HUES48 (cell line): ENCODE measurements at regions not wholly inside any gene's neighbourhood (a gene's known extent, or its start where the extent isn't known, plus 50 kb on each side); places are given as distances from the start of the nearest gene placed in this dataset.

Source experiments
- H3K27ac ChIP-seq: one replicate; pipeline ENCODE4 v1.7.0; 2013; ENCODE audit warnings: low read depth, low read length, inconsistent platforms
- H3K27me3 ChIP-seq: 2 replicates; pipeline ENCODE4 v1.6.1; 2013; ENCODE audit warnings: mild to moderate bottlenecking, low read length; ENCODE audit not compliant: control insufficient read depth, insufficient read depth
- H3K36me3 ChIP-seq: 2 replicates; pipeline ENCODE4 v1.6.1; 2013; ENCODE audit warnings: low read length; ENCODE audit not compliant: control insufficient read depth, insufficient read depth
- H3K4me1 ChIP-seq: 2 replicates; pipeline ENCODE4 v1.6.1; 2013; ENCODE audit warnings: mild to moderate bottlenecking, low read length; ENCODE audit not compliant: control insufficient read depth, insufficient read depth
- H3K4me3 ChIP-seq: 2 replicates; pipeline ENCODE4 v1.5.1; 2013; ENCODE audit warnings: mild to moderate bottlenecking, low read depth, low read length
- H3K9ac ChIP-seq: 2 replicates; pipeline ENCODE4 v1.6.1; 2013; ENCODE audit warnings: mild to moderate bottlenecking, low read depth, low read length, moderate library complexity
- H3K9me3 ChIP-seq: 2 replicates; pipeline ENCODE4 v1.6.1; 2013; ENCODE audit warnings: low read length; ENCODE audit not compliant: control insufficient read depth, insufficient read depth

DNA sequence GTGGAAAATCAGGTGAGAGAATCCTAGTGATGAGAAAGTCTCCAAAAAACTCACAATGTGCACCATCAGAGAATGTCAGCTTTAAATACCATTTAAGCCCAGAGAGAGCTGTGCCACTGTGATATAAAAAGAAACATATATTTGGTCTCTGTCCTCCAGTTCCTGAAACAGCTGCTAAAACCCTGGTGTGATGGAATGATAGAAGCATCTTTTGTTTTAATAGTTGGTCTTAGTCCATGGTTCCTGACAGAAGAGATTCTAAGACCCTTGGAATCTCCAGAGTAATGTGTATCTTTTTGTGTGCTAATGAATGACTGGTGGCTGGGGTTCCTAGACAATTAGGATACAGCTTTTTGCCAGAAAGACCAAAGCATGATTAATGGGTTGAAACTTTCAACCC is 302.8 kb upstream of the B3GALT2 start:
- Histone ChIP-seq H3K4me3 (no peak overlapping the region), H3K9me3 (no peaks in the 10 kb centered on the region), H3K27me3 (no peaks in the 10 kb centered on the region), H3K27ac (no peak overlapping the region), H3K4me1 (no peaks in the 10 kb centered on the region), H3K36me3 (no peaks in the 10 kb centered on the region), H3K9ac (no peak overlapping the region)

DNA sequence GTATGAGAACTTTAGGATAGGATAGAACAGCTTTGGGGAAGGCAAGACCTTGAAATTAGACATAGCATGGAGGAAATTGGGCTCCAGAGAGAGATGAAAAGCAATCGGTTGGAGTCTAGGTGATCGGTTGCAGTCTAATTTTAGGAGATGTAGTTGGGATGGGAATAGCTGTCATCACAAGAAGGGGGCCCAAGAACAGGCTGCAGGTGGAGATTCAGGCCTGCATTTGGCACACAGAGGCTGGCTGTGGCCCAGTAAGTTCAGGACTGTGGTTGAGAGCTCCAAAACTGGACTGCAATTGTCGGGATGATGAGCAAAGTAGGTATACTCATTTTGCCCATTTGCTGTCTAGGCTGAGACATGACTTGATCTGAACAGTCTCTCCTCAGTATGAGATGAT is 301.3 kb upstream of the B3GALT2 start:
- Histone ChIP-seq H3K4me1 (no peaks in the 10 kb centered on the region), H3K27me3 (no peaks in the 10 kb centered on the region), H3K27ac (no peak overlapping the region), H3K9ac (no peak overlapping the region), H3K9me3 (no peaks in the 10 kb centered on the region), H3K4me3 (no peak overlapping the region), H3K36me3 (no peaks in the 10 kb centered on the region)

DNA sequence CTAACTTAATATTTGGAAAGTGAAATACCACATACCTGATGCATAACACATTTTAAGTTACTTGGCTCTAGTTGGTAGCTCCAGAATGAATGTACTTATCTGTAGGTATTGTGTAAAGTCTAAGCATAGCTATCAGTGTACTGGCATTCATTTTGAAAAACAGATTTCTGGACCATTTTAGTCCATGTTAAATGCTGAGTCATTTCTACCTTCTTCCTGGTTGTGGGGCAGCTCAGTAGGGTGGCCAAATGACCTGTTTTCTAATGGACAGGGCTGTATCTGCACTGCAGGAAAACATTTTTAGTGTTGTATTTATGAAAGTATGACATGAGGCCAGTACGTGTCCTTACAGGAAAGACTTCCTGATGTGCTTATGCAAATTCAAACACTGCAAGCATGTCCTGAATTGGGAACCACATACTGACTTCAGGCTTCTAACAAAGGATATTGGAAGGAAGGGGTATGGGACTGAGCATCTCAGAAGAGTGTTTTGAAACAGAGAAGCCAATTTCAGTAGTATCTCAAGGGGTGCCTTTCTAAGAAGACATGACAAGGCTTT is 300.3 kb upstream of the B3GALT2 start:
- Histone ChIP-seq H3K27me3 (no peaks in the 10 kb centered on the region), H3K9ac (no peak overlapping the region), H3K36me3 (no peaks in the 10 kb centered on the region), H3K4me3 (no peak overlapping the region), H3K4me1 (no peaks in the 10 kb centered on the region), H3K9me3 (no peaks in the 10 kb centered on the region), H3K27ac (no peak overlapping the region)

DNA sequence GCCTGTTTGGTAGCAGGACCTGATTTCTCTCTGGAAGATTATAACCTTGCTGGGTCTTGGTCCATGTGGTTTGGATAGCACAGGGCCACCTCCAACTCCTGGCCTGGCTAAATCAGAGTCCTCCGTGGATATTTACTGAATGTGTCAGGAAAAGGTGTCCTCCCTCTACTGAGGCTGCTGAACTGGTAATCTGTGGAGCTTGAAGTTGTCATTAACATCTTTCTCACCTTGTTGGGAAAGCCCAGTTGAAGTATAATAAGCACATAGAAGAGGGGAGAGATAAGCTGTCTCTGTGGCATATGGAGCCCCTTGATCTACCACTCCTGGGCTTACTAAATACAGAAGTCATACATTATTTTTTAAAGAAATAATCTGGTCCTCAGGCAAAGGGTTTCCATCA is 294.3 kb upstream of the B3GALT2 start:
- Histone ChIP-seq H3K36me3 (no peaks in the 10 kb centered on the region), H3K4me3 (no peak overlapping the region), H3K27me3 (no peaks in the 10 kb centered on the region), H3K4me1 (no peaks in the 10 kb centered on the region), H3K9ac (no peak overlapping the region), H3K9me3 (no peaks in the 10 kb centered on the region), H3K27ac (no peak overlapping the region)

DNA sequence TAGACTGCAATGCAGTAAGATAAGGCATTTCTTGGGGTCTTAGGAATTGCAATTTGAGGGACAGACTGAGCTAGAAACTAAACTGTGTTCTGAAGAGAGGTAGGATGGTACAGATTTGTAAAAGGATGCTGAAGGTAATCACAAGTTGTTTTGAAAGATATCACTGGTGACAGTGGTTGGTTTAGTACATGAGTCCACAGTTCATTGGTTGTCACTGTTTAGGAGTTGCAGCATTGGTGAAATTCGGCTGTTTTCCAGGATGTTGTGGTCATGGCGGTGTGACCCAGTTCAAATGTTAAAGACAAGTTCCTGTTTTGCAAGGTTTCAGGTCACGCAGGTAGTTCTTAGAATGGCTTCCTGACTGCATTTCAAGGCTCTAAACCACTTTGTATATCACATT is 292.8 kb upstream of the B3GALT2 start:
- Histone ChIP-seq H3K27ac (no peak overlapping the region), H3K36me3 (no peaks in the 10 kb centered on the region), H3K27me3 (no peaks in the 10 kb centered on the region), H3K9me3 (no peaks in the 10 kb centered on the region), H3K4me1 (no peaks in the 10 kb centered on the region), H3K4me3 (no peak overlapping the region), H3K9ac (no peak overlapping the region)

DNA sequence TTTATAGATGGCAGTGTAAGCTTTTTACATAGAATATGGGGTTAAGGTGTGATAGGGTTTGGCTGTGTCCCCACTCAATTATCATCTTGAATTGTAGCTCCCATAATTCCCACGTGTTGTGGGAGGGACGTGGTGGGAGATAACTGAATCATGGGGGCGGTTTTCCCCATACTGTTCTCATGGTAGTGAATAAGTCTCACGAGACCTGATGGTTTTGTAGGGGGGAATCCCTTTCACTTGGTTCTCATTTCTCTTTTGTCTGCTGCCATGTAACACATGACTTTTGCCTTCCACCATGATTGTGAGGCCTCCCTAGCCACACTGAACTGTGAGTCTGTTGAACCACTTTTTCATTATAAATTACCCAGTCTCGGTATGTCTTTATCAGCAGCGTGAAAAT is 290.3 kb upstream of the B3GALT2 start:
- Histone ChIP-seq H3K27me3 (no peaks in the 10 kb centered on the region), H3K9ac (no peak overlapping the region), H3K4me3 (no peak overlapping the region), H3K36me3 (no peaks in the 10 kb centered on the region), H3K9me3 (no peaks in the 10 kb centered on the region), H3K4me1 (no peaks in the 10 kb centered on the region), H3K27ac (no peak overlapping the region)

DNA sequence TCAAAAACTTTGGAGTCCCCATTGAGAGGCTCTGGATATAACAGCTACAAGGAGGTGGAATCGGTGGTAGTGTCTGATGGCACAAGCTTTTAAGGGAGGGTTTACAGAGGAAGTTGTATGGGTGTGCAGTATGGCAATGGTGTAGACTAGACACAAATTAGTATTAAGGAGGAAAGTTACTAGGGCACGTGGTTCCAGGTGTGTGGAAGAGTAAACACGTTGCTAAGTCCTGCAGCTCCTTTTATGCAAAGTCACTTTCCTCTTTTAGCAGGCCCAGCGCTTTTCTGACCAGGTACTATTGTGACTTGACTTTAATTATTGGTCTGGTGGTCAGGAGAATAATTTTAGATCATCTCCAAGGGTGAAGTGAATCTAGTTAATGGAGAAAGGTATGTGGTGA is 287.5 kb upstream of the B3GALT2 start:
- H3K9ac ChIP-seq = no peak overlapping the region
- no peaks in the 10 kb centered on the region for H3K27me3 ChIP-seq
- no peak overlapping the region for H3K4me3 ChIP-seq
- H3K27ac ChIP-seq = no peak overlapping the region
- H3K9me3 ChIP-seq = no peaks in the 10 kb centered on the region
- H3K36me3 ChIP-seq = no peaks in the 10 kb centered on the region
- H3K4me1 ChIP-seq = no peaks in the 10 kb centered on the region

DNA sequence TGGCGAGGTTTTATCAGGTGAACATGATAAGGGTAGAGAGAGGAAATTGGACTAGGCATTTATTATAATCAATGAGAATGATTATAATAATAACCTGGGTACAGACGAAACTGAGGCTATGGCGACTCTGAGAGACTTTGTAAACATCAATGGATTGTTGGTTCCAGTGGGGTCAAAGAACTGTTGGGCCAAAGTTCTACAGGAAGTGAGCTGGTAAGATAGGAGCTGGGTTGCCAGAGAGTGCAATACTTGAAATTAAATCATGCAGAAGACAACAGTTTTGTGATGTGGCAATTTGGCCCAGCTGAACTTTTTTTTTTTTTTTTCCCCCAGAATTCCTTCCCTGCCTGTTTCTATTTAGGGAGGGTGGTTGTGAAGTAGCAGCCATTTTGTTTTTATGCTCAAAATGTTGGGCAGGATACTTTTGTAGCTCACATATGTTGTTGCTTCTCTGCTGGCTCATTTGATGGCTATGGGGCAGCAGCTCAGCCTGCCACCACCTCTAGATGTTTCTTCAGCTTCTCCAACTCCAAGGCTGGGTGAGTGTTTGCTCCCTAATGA is 286.5 kb upstream of the B3GALT2 start:
- no peaks in the 10 kb centered on the region for H3K4me1 ChIP-seq
- no peak overlapping the region for H3K27ac ChIP-seq
- no peaks in the 10 kb centered on the region for H3K36me3 ChIP-seq
- H3K4me3 ChIP-seq = no peak overlapping the region
- no peaks in the 10 kb centered on the region for H3K9me3 ChIP-seq
- H3K27me3 ChIP-seq = no peaks in the 10 kb centered on the region
- H3K9ac ChIP-seq = no peak overlapping the region

DNA sequence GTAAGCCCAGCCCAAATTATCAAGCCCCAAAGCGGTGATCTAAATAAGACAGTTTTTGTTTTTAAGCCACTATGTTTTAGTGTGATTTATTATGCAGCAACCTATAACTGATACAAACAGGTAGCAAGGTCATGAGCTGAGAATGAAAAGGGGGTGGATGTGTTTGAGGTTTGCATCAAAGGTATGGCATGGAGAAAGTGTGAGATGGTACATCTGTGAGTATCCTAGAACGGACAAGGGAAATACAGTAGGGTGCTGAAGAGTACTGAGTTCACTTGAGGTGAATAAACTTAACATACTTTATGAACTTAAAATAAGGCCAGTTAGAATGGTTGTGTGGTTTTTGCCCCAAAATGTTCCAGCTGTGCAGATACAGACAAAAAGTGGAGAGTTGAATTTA is 286.0 kb upstream of the B3GALT2 start:
- no peak overlapping the region for H3K4me3 ChIP-seq
- H3K9ac ChIP-seq = no peak overlapping the region

DNA sequence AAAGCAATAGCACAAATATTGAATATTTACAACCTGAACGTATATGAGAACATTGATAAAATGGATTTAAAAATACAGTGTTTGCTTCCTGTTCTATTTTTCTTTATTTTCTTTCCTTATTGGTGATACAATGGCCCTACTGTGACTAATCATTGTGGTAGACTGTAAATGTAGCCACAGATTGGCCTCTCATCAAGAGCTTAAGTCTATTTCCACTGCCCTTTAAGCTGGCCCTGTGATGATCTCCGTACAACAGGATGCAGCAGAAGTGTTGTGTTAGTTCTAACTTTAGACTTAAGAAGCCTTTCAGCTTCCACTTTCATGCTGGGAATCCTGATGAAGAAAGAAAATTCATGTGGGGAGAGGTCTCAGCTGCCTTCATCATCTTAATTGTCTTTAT is 285.6 kb upstream of the B3GALT2 start:
- Histone ChIP-seq H3K9ac (no peak overlapping the region), H3K9me3 (no peaks in the 10 kb centered on the region), H3K27ac (no peak overlapping the region), H3K4me3 (no peak overlapping the region), H3K36me3 (no peaks in the 10 kb centered on the region), H3K4me1 (no peaks in the 10 kb centered on the region), H3K27me3 (no peaks in the 10 kb centered on the region)

More for the DNA sequence above, 286.0 kb upstream of the B3GALT2 start:
- Histone ChIP-seq H3K4me1 (no peaks in the 10 kb centered on the region), H3K27me3 (no peaks in the 10 kb centered on the region), H3K36me3 (no peaks in the 10 kb centered on the region), H3K9me3 (no peaks in the 10 kb centered on the region), H3K27ac (no peak overlapping the region)

DNA sequence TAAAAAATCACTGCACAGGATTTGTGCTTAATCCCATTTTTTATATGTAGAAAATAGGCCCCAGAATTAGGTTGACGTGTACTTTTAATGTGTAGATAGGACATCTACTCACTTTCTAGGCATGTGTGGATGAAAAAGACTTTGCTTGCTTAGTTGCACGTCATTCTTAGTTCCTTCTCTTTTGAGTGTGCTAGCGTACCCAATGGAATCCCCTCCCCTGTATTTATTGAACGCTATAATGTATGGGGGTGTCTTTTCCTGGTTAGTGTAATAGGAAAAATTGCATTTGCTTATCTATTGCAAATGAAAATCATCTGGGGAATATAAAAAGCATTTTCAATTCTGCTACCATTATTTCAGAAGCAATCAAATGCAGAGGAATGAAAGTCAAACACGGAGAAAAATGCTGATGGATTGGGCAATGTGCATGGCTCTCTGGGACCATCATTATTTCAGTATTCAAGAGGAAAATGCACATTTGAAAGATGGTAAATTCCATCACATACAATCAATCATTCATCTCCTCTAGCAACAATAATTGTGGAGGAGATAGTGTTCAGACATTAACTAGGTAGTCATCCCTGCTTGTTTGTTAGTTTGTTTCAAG is 277.0 kb upstream of the B3GALT2 start:
- H3K9me3 ChIP-seq = no peaks in the 10 kb centered on the region
- no peak overlapping the region for H3K9ac ChIP-seq
- H3K36me3 ChIP-seq = no peaks in the 10 kb centered on the region
- H3K27me3 ChIP-seq = no peaks in the 10 kb centered on the region
- H3K27ac ChIP-seq = no peak overlapping the region
- peaks cover 18% of the 10 kb centered on the region for H3K4me1 ChIP-seq
- no peak overlapping the region for H3K4me3 ChIP-seq
